GM19328 (cell line): ENCODE measurements at regions not wholly inside any gene's neighbourhood (a gene's known extent, or its start where the extent isn't known, plus 50 kb on each side); places are given as distances from the start of the nearest gene placed in this dataset.

Experiments
- ATAC-seq: cut with Tn5 transposase; IDR thresholded peaks from one replicate; pipeline ENCODE4 v1.9.1; 2021; ENCODE audit warnings: mild to moderate bottlenecking, moderate library complexity; ENCODE audit not compliant: unreplicated experiment

DNA sequence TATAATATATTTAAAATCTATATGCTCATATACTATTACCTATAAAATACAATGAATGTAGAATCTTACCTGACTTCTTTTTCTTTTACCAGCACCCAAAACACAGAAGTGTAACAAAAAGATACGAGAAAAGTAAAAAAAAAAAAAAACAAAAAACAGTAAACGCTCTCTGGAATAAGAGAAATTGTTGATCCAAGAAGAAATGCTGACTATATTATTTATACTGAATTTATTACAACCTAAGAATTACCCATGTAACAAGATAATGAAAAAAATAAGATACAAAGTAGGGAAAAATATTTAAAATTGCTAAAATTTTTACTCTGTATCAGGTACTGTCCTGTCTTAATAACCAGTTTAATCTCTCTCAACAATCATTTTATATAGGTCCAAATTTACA is 787.9 kb upstream of the MAN1A1 start:
- ATAC-seq = no peak

DNA sequence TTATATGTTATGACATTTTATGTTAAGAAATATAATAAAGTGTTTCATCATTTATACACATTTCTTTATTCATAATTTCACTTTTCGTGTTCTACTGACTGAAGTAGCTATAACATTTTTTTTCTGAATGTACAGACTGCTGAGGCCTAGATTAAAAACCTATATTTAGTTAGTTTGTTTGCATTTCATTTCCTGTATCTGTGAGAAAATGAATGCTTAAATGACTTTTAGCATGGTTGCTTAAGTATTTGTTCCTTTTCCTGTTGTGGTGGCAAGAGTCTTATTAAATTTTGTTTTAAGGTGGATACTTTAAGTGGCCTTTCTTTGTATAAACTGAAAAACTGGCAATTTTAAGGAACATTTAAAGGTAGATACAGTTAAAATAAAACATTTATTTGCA is 779.7 kb upstream of the MAN1A1 start:
- ATAC-seq = no peak

DNA sequence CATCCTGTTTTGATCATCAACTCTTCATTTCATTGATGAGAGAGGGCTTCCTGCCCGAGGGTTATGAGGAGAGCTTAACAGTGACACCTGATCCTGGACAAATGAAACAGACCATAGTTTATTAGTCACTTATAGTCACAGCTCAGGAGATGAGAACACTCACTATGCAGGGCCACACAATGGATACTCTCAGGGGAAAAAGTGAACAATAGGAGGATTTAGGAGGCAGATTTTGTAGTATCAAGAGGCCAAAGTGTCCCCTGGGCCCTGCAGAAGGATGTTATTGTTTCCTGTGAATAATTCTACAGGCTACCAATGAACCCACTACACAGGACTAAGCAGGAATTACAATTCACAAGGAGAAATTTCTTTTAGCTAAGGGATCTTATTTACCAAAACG is 772.8 kb upstream of the MAN1A1 start:
- ATAC-seq = no peak

DNA sequence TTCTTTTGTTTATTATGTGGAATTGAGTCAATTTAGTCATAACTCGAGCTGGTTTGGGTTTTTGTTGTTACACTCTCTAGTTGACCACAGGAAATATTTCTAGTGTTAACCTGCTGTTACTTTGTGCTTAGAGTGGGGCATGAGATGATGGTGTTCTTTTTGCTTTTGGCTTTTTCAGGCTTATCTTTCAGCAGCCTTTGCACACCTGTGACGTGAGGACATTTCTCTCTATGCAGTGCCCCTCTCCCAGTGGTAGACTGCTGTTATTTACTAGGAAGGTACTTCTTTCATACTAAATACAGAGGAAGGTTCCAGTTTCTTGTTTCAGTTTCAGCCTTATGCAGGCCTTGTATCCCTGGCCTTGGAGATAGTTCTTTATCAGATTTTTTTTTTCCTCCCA is 766.8 kb upstream of the MAN1A1 start:
- no peak for ATAC-seq

DNA sequence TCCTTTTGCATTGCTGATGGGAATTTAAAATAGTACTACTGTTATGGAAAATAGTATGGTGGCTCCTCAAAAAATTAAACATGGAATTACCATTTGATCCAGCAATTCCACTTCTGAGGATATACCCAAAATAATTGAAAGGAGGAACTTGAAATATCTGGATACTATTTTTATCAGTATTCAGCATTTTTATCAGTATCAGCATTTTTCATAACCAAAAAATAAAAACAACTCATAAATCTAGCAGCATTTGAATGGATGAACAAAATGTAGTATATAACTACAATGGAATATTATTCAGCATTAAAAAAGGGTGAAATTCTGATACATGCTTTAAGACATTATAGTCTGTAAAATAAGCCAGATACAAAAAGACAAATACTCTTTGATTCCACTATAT is 763.4 kb upstream of the MAN1A1 start:
- ATAC-seq = no peak

DNA sequence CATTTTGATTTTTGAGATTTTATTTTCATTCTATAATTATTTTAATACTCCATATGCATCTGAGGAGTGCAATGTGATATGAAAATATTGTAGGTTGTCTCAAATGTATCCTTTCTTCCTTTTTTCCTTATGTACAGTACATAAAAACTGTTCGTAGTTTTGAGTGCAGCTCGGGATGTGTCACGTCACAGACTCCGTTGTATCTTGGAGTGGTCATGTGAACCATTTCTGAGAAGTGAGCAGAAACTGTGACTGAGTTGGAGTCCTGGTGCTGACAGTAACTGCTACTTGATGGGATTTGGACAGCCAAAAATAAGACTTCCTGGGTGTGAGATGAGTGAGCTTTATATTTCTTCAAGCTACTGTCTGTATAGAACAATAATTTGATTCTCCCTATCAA is 761.4 kb upstream of the MAN1A1 start:
- no peak for ATAC-seq

DNA sequence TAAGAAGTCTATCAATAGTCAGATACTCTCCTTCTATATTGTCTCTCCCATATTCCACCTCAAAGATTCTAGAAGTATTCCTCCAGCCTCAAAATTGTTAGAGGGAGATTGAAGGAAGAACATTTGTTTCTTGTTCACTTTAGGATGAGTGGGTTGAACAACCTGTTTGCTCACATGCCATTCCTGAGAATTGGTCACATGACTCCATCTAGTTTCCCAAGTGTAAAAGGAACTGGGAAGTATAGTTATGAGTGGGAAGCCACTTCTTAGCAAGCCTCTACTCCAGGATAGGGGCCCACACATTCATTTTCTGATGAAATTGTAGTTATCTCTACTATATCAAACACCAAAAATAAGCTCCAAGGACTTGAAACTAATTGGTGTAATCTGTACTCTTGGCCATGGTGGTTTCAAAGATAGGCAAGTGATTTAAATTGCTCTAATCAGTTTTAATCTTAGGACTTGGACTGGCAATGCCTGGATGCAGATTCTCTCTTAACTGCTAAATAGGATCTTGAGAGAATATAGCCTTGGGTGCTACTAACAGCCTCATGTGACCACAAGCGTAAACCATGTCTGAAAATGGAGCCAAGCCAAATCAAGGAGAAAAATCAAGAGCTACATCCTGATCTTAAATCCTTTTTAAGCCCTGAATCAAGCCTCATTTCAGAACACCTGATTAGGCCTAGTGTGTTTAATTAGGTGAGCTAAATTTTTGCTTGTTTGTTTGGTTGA is 758.7 kb upstream of the MAN1A1 start:
- no peak for ATAC-seq

DNA sequence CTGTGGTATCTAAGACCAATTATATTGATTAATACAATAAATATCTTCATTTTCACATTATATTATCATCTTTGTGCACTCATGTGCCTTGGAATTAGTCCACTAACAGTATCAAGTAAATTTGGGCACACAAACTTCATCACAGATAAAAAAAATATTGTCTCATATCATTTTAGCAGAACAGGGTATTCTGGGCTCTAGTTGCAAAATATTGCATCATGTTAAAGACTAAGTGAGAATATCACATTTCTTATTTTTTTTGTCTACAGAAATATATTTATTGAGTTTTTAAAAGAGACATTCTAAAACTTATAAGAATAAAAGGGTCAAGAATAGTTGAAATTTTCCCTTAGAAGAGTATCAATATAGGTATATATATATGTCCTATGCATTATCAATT is 754.1 kb upstream of the MAN1A1 start:
- no peak for ATAC-seq

DNA sequence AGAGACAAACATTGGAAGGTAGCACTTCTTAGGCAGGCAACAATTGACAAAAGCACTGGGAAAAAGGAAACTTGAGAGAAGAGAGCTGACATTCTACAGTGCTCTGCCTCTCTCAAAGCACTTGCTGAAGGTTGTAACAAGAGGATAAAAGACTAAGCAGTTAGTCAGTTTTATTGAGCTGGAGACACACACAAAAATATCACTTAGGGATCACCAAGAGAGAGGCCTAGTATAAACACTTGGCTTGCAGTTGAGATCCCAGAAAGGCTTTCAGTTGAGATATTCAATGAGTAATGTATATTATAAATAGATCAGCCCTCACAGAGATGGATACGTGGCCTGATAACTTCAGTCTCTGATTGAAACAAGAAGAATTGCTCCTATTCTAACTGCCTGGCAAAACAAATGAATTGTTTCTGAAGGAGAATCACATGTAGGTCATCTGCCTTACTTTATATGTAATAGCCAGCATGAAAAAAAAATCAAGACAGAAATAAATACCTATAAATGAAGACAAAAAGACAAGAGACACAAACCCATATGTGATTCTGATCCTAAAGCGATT is 747.2 kb upstream of the MAN1A1 start:
- ATAC-seq = no peak

DNA sequence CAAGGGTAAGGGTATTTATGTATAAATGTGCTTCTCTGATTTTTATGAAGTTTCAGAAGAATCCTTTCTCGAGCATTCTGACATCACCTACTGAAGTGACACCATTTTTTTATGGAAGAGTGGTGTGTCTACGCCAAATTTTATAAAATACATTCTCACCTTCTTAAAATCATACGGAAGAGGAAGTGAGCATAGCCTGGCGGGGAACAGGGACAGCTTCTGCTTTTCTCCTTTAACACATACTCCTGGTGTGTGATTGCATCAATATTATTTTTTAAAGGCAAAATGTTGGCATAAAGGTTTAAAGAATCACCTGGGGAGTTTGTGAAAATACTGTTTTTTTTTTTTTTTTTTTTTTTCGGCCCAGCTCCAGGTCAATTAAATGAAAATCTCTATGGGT is 733.6 kb upstream of the MAN1A1 start:
- ATAC-seq = no peak

DNA sequence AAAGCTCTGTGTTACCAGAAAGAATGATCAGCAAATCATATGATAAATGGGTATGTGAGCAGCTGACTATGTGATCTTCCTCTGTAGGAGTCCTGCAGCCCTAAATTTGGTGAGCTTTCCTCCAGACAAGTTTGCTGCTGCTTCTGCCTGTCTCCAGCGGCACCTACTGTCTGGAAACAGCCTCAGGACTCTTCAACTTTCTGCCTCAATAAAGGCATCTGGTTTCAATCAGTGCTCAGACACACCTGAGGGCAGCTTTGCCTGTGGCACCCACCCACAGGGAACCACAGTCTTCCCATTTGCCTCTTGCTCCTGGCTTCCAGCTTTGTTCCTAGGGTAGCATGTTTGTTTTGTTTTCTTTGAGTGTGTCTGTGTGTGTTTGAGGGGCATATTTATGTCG is 727.9 kb upstream of the MAN1A1 start:
- ATAC-seq = no peak

DNA sequence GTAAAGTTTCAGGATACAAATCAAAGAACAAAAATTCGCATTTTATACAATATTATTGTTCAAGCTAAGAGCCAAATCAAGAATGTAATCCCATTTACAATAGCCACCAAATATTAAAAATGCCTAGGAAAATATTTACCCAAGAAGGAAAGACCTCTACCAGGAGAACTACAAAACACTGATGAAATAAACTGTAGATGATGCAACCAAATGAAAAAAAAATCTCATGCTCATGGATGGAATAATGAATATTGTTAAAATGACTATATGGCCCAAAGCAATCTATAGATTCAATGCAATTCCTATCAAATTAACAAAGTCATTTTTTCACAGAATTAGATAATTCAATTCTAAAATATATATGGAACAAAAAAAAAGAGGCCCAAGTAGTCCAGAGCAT is 708.8 kb upstream of the MAN1A1 start:
- ATAC-seq = no peak

DNA sequence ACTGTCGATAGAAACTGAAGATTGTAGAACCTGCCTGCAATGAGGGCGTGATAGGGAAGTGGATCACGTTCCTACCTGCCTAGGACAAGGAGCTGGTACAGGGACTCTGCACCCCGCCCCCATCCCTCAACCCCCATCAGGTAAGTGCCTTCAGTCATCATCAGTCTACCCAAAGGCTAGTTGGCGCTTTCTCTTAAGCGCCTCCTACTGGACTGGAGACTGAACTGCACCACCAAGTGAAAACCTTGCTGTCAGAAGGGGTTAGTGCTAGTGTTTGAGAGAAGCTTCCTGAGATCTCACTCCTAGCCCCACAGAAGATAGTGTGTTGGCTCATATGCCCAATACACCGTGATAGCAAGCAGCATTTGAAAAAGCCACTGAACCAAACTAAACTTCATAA is 706.5 kb upstream of the MAN1A1 start:
- peak; percentile 78 for ATAC-seq

DNA sequence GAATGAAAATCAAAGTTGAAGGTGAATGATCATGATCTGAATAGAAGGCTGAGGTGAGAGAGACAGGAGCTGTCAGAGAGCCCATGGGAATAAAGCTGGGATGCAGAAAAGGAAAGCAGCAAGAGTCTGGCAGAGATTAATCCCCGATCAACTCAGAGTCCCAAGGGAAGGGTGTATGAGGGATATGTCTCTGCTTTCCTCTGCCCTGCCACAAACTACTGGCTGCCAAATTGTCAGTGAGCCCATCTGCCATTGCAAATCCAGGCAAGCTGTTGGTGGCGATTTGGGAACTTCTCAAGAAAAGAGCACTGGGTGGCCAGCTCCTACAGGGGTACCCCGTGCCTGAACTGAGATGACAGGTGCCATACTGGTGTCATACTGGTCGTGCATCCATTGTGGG is 705.5 kb upstream of the MAN1A1 start:
- ATAC-seq = no peak

DNA sequence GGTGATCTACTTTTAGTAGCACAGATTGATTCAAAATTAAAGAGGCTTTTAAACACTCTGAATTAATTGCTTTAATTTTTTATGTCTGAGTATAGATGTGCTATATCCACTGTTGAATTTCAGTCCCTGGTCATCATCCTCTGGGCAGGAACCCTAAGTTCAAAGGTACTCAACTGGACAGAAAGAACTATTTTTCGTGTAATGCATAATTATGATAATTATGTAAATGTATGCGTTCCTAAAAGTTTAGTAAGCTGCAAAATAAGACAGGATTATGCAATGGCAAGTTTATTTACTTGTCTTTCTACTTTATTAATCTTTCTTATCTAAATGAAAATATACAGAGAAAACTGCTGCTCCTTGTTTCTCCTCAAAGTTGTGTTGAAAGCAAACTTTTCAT is 690.1 kb upstream of the MAN1A1 start:
- no peak for ATAC-seq

DNA sequence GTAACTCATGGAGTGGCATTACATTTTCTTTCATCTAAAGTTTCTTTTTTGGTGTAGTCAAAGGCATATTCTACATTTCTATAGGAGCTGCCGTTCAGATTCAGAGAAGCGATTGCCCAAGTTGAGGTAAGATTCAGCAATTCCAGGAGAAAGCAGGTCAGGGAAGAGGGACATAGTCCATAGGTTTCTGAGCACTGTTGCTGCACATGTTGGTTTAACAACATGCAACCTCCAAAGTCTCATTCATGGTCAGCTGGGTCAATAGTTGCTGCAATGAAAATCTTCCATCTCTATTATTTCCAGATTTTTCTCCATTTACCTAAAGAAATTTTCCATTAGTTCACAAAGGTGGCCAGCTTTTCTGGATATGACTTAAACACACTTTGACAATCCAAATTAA is 682.3 kb upstream of the MAN1A1 start:
- ATAC-seq = no peak

DNA sequence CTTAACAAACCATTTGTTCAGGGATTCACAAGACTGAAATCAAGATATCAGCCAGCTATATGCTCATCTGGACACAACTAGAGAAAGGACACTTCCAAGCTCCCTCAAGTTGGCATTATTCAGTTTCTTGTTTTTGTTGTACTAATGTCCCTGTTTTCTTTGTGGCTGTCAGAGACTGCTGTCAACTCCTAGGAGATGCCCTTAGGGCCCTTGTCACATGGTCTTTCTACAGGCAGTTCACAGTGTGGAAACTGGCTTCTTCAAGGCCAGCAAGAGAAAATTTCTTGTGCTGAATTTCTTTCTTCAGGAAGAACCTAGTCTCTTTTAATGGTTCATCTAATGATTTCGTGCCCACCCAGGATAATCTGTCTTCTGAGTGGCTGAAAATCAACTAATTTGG is 677.2 kb upstream of the MAN1A1 start:
- ATAC-seq = no peak

DNA sequence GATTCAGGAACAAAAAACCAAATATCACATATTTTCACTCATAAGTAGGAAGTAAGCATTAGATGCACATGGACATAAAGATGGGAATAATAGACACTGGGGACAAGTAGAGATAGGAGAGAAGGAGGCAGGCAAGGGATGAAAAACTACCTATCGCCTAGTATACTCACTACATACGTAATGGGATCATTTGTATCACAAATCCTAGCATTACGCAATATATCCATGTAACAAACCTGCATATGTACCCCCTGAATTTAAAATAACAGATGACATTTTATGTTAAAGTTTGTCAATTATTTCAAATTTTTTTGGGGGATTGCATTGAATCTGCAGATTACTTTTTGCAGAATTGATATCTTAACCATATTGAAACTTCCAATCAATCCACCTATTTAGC is 660.5 kb upstream of the MAN1A1 start:
- no peak for ATAC-seq

DNA sequence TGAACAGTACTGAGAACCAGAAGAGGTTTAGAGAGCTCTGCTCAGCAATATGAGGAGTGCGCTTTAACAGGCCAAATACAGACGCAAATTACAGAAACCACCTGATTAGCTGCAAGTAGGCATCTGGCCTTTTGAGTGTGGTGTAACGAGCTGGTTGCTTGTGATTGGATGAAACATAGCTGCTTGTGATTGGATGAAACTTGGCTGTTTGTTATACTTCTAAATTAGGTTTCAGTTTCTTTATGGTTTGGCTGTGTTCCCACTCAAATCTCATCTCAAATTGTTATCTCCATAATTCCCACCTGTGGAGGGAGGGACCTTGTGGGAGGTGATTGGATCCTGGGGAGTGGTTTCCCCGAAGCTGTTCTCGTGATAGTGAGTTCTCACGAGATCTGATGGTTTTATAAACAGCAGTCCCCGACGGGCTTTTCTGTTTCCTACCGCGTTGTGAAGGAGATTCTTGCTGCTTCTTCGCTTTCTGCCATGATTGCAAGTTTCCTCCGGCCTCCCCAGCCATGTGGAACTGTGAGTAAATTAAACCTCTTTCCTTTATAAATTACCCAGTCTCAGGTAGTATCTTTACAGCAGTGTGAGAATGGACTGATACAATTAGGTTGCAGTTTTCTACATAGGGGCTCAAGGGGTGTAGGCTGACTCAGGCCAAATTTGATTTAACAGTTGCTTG is 655.9 kb upstream of the MAN1A1 start:
- ATAC-seq = no peak

DNA sequence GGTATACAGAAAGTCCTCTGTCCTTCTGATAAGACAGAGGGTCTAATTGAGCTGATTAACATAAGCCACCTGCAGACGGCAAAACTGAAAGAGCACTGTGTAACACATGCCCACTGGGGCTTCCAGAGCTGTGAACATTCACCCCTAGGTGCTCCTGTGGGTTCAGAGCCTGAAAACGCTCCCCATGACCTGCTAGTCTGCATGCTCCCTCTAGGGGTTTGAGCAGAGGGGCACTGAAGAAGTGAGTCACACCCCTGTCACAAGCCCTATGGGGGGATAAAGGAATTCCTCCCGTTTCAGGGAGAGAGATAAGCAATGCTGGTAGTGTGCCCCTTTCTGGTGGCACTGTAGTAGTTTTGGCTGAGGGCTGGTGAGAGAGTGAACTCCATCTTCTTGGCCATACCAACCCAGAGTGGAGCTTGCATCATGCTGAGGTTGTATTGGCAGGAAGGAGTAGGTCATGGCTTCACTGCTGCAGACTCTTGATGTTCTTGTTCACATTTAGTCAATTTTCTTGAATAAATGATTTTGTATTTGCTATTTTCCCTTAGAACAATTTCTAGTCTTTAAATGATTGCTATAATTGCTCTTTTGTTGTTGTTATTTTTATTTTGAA is 637.5 kb upstream of the MAN1A1 start:
- ATAC-seq = no peak

DNA sequence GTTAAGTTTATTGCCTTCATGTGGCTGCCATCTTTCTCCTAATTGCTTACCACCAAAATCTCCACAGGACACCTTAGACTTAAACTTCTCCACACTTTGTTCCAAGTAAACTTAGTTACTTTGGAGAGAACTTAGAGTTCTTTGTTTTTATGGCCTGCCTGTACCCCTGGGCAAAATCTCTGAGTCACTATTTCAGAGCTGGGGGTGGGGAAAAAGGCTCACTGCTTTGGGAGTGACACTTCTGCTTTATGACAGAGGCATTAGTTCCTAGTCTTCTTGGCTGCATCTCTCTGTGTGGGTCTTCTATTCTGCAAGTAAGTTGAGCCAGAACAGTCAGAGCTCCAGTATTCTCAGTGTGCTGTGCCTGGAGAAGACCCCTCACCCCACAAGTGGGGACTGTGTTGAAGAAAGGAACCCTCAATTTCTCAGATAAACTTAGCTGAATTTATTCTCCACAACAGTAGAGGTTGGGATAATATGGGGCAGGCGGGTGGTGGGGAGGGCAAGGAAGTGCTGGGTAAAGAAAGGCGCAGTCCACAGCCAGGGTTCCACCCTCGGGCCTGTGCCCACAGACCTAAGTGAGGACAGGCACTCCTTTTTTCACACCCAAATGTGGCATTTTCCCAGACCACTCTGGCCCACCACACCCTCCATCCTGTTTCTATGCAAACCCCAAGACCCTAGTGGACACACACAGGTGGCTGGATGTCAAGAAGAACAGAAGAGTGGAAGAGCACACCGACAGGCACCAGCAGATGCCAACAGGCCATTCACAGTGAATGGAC is 636.6 kb upstream of the MAN1A1 start:
- no peak for ATAC-seq
